GM19328 (cell line): ENCODE measurements at regions not wholly inside any gene's neighbourhood (a gene's known extent, or its start where the extent isn't known, plus 50 kb on each side); places are given as distances from the start of the nearest gene placed in this dataset.

Experiments
- ATAC-seq: cut with Tn5 transposase; IDR thresholded peaks from one replicate; pipeline ENCODE4 v1.9.1; 2021; ENCODE audit warnings: mild to moderate bottlenecking, moderate library complexity; ENCODE audit not compliant: unreplicated experiment

DNA sequence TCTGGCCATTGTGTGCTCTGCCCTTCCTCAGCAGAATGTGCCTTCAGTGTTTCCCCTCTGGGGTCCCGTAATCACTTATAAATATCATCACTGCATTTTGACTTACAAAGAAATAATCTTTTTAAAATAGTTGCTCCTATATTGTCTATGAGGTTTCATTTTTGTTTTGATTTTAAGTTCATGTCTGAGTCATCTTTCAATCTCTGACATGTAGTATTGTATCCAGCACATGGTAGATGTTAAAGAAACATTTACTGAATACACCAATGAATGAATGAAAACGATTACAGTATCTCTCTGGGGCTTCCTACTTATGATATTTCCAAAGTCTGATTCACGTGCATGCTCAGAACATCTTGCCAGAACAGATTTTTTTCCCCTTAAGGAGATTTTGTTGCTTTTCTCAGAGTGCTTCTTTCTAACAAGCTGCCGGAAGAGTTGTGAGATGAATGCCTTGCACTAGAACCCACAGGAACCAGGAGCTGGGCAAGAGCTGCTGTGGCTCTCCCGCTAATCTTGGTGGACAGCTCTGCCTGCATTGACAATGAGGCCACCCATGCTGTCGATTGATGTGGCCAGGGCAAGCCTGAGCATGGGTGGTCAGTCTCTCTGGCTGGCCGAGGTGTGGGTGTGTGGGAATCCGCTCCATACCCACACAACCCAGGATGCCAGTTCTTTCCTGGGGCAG is 199.4 kb downstream of the CYRIA start:
- ATAC-seq: no peak

DNA sequence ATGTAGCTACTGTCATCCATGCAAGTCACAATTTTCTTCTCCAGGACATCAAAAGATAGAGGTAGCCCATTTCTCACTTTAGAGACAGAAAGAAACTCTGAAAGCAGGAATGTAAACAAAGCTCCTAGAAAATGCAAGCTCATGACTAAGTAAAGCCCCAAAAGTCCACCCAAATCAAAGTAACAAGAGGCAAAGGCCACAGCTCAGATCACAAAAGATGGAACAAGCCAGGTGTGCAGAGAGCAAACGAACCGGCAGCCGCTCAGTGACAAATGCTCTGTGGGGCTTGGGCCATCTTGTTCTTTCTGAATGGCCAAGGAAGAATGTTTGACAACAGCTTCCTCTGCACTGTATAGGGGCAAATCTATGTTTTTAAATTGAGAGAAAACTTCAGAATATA is 201.0 kb downstream of the CYRIA start:
- no peak for ATAC-seq

DNA sequence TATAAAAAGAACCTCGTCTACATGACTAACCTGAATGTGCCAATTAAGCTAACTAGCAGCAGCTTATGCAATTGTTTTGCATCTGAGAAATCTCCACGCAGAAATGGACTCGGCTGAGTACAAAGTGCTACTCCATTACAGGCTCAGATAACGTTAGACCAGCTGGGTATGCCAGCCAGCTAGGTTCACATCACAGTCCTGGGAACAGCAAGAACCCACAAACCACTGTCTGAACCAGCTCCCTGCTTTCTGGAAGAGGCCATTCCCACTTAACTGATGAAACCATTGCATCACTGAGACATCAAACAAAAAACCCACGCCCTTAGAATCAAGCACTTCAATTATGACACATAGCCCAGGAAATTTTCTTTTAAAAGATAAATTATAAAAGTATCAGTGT is 202.7 kb downstream of the CYRIA start:
- ATAC-seq: no peak

DNA sequence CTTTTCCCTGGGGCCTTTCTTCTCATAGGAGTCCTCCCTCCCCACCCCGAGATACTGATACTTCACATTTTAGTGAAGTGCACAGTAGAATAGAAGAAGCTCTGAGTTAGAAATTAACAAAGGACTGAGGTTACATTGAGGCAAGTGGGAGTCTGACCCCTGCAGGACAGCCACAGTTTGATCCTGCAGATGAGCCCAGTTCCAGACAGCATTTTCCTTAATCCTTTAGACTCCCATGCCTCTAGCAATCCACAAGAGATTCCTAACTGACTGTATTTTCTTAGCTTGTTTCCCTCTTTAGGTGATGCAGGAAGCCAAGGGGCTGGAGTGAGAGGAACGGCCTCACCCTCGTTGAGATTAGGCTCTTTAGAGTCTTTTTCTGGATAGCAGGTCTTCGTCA is 204.0 kb downstream of the CYRIA start:
- ATAC-seq: no peak

DNA sequence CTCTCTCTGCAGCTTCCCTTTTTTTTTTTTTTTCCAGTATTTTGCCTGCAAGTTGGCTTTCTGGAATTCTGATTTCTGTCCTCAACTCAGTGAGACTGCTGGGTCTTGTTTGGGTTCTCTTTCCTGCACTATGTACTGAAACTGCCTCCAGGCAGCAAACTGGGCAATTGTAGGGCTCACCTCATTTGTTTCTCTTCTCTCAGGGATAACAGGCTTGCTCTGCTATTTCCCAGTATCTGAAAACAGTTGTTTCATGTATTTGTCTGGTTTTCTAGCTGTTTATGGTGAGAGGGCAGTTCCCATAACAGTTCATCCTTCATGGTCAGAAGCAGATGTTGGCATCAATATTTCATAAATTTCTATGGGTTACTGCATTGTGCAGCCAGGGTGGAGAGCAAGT is 206.0 kb downstream of the CYRIA start:
- ATAC-seq: no peak

DNA sequence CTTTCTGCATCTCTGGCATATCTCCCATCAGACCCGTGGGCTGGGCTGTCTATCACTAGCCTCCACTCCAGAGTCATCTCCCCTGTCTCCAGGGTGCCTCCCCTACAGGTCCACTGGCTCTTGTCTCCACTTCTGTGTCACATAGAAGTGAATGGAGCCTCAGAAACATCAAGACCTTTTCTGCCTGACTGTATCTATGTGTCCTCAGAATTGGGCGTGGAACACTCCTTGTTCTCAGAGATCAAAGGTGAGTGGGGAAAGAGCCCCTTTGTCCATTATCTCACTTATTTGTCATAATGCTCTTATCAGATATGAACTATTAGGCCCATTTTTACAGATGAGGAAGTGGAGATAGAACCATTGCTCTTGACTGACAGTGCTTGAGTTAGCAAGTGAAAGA is 211.0 kb downstream of the CYRIA start:
- ATAC-seq: no peak

DNA sequence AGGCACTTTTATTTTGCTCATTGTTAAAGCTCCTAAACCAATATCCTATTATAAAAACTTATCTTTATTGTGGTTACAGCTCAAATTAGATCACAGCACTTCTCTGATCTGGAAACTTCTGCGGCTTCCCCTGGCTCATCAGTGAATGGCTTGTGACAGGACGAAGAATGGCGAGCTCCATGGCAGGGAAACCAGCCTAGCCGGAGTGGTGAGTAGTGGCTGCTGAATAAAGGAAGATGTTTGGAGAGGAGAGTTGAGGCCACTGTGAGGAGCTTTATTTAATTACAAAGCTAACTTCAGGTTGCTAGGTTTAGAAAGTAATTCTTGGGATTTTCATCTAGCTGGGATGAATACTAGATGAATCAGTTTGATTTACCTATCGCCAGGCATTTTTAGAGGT is 213.5 kb downstream of the CYRIA start:
- ATAC-seq: no peak

DNA sequence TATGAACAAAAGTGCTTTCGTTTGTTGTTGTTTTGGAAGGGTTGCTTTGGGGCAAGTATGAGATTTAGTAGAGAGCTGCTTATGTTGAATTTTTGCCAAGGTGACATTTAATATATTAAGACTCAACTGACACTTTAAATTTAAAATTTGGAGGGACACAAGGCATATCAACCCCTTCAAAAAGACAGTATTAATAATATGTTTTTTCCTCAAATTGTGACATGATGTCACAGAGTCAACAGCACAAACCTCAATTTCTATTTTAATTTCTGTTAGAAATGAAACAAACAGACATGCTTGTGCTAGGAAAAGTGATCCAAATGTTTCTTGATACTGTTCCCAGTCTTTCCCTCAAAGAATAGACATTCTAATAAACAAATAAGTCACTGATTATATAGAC is 218.9 kb downstream of the CYRIA start:
- no peak for ATAC-seq

DNA sequence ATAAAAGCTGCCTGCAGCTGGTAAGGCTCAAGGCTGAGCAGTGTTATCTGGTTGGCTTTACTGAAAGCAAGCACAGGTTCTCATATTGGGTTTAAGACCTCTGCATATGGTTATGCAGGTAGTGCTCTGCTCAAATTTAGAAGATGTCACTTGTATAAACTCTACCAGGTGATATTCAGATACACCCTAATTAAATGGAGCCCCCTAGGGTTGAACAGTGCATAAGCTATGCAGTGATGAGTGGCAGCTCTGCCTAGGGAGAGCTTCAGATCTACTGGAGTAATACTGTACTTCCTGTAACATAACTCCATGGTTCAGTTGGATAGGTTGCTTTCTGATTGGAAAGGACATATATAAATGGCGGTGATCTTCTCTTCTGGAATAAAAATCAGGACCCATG is 222.7 kb downstream of the CYRIA start:
- no peak for ATAC-seq

DNA sequence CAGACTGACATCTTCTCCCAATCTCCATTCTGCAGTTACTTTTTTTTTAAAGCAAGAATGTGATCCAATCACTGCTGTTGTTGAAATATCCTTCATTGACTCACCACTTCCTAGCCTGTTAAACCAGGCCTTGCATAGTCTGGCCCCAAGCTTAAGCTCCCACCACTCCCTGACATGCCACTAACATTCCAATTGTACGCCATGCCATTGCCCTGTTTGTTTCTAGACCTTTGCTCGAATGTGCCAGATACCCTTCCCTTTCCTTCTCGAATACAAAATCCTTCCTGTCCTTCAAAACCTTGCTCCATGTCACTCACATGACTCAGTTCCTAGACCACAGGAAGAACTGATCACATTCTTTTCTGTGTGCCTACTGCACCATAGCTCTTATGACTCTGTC is 224.2 kb downstream of the CYRIA start:
- ATAC-seq: no peak

DNA sequence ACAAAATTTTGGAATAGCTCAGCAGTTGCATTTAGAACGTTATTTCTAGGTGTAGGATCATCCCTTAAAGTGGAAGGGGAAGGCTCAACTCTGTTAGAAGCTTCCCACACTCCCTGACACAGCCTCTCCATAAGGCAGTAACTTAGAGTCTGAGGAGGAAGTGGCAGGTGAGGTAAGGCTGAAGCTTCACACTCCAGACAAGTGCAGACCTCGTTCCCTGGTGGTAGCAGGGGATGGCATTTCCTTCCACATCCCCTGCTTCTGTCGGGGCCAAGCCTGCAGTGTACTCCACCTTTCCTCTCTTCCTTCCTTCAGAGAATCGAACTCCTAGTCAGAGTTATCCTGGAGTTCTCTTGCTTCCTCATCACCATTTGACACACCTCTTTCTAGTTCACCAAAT is 224.7 kb downstream of the CYRIA start:
- ATAC-seq: no peak

DNA sequence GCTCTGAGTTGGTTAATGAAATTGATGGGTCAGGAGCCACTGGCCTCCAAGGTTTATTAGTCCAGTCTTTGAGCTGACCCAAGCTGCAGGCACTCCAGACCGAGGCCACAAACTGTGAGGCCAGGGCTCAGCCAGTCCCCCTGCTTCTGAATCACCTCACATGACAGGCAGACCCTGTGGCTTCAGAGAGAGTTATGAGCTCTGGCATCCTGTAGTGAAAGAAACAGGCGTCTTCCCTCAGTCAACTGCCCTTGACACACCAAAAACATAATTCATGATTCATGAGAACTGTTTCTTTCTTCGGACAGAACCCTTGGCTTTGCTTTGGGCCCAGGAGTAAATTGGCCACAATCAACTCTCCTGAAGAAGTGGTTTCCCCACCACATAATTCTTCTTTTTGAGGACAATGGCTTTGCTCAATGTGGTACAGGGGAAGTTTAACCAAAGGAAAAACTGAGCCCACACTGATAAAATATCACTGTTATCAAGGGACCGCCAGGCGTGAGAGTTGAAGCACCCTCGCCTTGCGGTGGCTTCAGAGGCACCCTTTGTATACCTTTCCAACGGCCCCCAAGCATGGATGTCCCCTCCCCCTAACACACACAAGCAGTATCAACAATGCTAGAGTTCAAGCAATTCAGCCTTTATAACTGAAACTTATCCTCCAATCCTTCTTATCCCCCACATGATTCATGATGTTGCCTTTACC is 226.9 kb downstream of the CYRIA start:
- ATAC-seq: no peak

DNA sequence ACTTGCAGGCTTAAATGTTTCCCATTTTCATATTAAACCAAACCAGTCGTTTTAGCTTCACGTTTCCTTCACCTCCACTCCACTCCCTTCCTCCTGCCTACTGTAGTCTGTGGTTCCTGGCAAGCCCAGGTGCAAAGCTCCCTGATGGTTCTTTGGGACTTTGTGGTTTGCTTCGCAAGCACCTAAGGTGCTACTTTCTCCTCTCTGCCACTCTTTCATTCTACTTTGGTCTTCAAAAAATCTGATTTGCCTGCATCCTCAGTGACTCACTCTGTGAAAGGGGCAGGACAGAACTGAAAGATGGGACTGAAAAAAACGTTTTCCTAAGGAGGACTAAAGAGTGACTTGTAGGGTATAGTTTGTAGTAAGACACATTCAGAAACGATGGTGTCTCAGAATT is 228.4 kb downstream of the CYRIA start:
- no peak for ATAC-seq

DNA sequence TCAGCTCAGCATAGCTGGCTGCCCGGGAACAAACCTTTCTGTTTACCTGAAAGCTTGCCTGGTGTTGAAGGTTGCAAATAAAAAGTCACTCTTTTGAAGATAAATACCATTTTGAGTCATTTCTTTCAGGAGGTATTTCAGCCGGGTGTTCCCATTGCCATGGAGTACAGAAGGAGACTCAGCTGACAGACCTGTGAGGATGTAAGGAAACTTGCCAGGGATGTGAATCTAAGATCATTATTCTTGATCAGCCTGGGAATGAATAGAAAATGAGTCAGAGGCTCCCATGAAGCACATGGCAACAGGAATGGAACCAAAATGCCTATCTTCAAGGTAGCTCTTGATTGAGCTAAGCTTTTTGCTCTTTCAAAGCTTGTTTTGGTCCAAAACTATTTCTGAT is 231.2 kb downstream of the CYRIA start:
- no peak for ATAC-seq

DNA sequence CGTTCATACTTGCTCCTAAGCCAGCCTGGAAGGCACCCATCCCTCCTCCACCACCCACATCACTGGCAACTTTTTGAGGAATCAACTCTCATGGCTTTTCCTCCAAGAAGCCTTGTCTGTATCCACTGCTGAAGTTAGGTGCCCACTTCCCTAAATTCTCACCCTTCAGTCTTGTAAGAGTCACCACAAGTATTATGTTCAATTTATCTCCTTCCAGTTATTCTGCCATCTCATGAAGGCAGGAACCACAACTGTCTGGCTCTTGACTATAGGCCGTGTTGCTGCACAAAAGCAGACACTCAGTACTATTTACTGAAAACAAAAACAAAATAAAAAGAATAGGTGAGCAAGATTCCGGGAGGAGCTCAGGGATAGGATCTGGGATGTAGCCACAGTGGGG is 234.8 kb downstream of the CYRIA start:
- ATAC-seq: no peak

DNA sequence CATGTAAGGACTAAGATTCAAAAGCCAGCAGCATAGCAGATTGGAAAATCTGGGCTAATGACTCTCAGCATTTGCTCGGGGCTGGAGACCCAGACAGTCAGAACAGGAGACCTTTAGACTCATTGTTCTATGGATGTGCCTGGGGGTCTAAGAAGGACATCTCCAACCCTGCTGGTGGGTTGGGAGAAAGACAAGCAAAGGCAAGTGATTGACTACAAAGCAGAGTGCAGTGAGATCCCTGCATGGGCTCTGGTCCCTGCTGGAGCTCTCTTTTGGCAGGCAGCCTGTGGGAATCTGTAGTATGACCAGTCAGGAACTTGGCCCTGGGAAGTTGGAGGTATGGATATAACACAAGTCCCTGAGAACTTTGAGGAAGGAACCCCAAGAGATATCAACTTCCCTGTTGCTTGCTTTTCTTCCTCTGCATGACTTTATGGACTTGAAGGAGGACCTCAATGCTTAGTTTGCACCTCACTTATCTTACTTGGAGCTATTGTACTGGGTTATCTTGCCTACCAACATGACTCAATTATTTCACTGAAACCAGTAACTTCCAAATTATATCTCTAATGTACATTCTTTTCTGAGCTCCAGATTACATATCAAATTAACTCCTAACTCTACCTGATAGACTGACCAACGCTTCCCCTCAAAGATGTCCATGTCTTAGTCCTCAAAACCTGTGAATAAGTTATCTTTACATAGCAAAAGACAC is 236.0 kb downstream of the CYRIA start:
- no peak for ATAC-seq

DNA sequence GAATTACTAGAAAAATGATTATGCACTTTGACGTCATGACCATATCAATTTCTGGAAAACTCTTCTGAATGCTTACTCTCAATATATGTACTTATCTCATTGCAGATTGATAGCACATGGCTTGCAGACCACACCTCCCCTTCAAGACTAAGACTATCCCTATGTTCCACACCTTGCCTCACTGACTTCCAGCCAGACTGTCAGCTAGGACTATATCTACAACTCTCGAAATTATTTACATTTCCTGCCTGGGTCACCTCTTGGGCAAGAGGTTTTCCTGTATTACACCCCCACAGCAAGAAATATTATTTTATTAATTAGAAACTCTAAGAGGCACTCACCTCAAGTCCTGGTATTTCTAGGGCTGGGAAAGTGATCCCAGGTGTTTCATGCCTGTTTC is 236.6 kb downstream of the CYRIA start:
- no peak for ATAC-seq

DNA sequence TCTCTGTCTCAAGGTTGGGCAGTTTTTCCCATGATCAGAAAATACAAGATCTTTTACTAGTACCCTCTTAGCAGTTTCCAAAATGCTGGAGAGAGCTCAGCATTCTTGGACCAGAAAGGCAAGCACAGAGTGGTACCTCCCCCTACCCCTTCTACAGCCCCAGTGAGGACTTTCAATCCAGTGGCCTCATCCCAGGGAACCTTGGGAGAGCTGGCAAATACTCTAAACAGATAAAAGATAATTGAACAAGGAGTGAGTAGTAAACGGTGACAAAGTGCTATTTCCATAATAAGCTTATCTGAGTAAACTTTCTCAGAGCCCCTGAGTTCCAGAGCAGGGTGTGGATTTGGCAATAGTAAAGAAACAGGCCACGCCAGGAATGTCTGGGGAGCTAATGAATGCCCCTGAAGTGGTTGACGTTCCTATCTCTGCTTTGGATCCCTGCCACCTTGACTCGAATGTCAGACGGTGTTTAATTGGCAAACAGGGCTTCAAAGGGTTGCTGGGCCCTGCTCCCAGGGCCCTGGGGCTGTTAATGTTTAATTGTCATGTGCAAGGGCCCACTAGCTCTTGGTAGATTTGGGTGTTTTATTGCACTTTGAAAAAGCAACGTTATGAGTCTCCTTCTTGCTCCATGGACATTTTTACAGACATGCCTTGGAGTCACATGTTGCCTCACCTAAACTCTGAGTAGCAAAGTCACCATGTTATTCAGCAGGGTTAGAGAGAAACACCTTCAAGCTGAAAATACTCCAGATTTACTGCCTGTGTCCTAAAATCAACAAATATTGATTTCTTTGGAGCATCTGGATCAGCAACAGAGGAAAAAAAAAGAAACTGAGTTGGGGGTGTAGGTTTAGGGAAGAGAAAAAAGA is 239.9 kb downstream of the CYRIA start:
- no peak for ATAC-seq

DNA sequence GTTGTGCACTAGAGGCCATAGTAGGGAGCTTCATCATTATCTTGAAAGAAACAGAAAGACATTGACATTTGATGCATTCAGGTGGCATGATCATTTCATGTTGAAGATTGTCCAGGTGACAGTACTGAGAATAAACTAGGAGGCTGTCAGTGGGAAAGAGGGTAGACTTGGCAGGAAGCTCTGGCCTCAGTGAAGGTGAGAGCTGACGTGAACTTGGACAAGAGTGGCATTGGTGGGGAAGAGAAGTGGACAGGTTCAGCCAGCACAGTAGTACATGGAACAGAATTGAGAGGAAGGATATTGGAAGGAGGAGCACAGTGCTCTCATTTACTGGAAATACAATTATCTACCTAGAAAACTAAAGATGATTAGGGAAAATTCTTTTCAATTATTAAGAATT is 245.2 kb downstream of the CYRIA start:
- ATAC-seq: no peak

DNA sequence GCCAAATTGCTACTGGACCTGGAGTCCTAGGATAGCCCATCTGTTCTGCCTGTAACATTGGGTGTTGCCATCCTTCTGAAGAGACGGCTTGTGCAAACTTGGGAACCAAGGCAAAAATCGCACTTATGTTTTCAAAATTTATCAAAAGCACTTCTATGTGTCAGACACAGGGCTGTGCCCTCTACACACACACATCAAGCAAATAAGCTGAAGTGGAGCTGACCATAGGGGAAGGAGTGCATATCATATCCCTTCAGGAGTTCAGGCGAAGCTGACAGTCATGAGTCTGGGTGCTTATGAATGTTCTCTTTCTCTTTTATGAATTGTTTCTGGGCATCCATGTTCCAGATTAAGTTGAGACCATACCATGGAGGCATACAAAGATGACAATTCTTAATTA is 247.9 kb downstream of the CYRIA start:
- no peak for ATAC-seq

DNA sequence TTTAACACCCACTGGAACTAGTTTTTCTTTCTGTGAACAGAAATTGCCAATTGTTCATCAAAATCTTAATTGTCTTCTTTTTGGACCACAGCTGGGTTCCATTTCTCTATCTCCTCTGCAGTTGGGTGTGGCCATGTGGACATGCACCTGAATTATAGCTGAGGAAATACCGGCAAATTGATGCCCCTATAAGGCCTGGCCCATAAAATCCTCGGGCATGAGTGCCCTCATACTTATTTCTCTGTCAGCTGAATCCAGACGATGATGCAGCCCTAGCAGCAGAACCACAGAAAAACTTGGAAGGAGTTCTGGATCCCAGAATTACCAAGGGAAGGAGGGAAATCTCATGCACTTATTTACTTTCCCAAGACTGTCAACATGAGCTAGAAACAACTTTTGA is 249.0 kb downstream of the CYRIA start:
- ATAC-seq: no peak
